Prostate gland (tissue), 2 donors: ENCODE measurements at regions not wholly inside any gene's neighbourhood (a gene's known extent, or its start where the extent isn't known, plus 50 kb on each side); places are given as distances from the start of the nearest gene placed in this dataset.

ENCODE experiments used
- DNase-seq: peaks from one replicate; pipeline ENCODE4 v3.0.0-alpha.2; 2019; ENCODE audit warnings: low spot score
- H3K27ac ChIP-seq, 2 donors: fragments of 200-600 bp; sonication (generic); 2 replicates each; pipeline ENCODE4 v1.5.1; 2017 to 2019
- H3K27me3 ChIP-seq: fragments of 200-600 bp; sonication (generic); replicated peaks from 2 replicates; pipeline ENCODE4 v1.5.1; 2019; ENCODE audit not compliant: insufficient read depth
- H3K36me3 ChIP-seq, 2 donors: fragments of 200-600 bp; sonication (generic); 1 replicate in 1 of 2; 2 replicates in 1 of 2; pipeline versions ENCODE4 v1.5.1 to v1.8.1; 2017 to 2019
- H3K4me1 ChIP-seq: fragments of 200-600 bp; sonication (generic); replicated peaks from 2 replicates; pipeline ENCODE4 v1.5.1; 2019
- H3K4me3 ChIP-seq, 2 donors: fragments of 200-600 bp; sonication (generic); 2 replicates each; pipeline ENCODE4 v1.5.1; 2017 to 2019
- H3K9me3 ChIP-seq: fragments of 200-600 bp; sonication (generic); 2 replicates; pipeline ENCODE4 v1.5.1; 2017
- POLR2A ChIP-seq: fragments of 450-650 bp; IDR thresholded peaks from one replicate; pipeline ENCODE4 v1.6.1; 2016; ENCODE audit warnings: antibody characterized with exemption, mild to moderate bottlenecking
- POLR2AphosphoS5 ChIP-seq: sonication (generic); formaldehyde crosslinking; IDR thresholded peaks from one replicate; pipeline ENCODE4 v1.6.1; 2017; ENCODE audit warnings: antibody characterized with exemption
- WGBS: methylation state at CpG from one replicate; pipeline ENCODE4 v1.1.5; 2018; 5-methylcytosine and 5-hydroxymethylcytosine counted together
- intact Hi-C: fragments of 100-400 bp; cut with DNase I; formaldehyde crosslinking; loops from one replicate; pipeline ENCODE4 v1.14.2; 2022
- TF ChIP-seq, protein P1 (sequence below), 4 experiments: fragments of 200-600 bp in 2 of 4; fragments of 450-650 bp in 2 of 4; sonication (generic) in 2 of 4; IDR thresholded peaks; 1 replicate in 3 of 4; 2 replicates in 1 of 4; pipeline ENCODE4 v1.5.1; 2016 to 2019; ENCODE audit warnings: antibody characterized with exemption in 4 of 4, mild to moderate bottlenecking in 2 of 4, moderate library complexity in 2 of 4

DNA sequence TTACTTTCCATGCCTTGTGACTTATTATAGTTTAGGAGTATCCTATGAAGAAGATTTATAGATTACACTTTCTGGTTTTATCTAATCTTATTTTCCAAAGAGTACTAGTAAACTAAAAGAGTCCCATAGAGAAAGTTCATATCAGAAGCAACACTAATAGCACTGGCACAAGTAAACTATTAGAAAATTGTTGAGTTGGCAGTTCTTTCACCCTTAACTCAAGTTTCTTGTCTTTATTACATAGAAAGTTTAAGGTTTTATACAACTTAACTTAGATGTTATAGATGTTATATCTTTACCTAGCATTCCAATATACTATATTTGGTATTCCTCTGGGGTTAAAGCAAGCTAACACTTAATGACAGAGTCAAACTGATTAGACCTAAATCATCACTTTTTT is 437.8 kb upstream of the ARRDC3 start:
- Histone ChIP-seq H3K9me3 (no peaks in the 10 kb centered on the region), H3K4me1 (no peaks in the 10 kb centered on the region), H3K36me3 (no peaks in the 10 kb centered on the region), H3K27me3 (no peaks in the 10 kb centered on the region), H3K4me3 (no peak overlapping the region), H3K27ac (no peak overlapping the region)
- no peak for DNase-seq
- TF ChIP-seq, protein P1, sequence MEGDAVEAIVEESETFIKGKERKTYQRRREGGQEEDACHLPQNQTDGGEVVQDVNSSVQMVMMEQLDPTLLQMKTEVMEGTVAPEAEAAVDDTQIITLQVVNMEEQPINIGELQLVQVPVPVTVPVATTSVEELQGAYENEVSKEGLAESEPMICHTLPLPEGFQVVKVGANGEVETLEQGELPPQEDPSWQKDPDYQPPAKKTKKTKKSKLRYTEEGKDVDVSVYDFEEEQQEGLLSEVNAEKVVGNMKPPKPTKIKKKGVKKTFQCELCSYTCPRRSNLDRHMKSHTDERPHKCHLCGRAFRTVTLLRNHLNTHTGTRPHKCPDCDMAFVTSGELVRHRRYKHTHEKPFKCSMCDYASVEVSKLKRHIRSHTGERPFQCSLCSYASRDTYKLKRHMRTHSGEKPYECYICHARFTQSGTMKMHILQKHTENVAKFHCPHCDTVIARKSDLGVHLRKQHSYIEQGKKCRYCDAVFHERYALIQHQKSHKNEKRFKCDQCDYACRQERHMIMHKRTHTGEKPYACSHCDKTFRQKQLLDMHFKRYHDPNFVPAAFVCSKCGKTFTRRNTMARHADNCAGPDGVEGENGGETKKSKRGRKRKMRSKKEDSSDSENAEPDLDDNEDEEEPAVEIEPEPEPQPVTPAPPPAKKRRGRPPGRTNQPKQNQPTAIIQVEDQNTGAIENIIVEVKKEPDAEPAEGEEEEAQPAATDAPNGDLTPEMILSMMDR (IDR thresholded peaks at IDR 0.05), result no peak
- TF ChIP-seq POLR2AphosphoS5 (no peak), POLR2A (no peak)
- intact Hi-C loops, result no loop called here

DNA sequence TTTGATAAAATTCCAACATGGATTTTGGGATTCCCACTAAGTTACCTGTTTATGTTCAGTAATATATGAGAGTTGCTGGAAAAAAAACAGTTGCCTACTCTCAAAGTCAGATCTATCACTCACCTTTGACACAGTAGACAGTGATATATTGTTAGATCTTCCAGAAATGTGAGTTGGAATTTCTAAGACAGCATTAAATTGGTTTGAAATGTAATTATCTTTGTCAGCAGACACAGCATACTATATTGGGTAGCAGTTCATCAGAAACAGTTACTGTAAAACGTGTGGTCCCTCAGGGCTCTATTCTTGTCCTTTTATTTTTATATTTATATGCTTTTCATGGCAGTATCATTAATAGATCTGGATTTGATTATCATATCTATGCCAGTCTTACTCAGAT is 433.6 kb upstream of the ARRDC3 start:
- 25% methylated on average over 1 of the region's 1 CpG for WGBS
- Histone ChIP-seq H3K4me3 (no peak overlapping the region), H3K9me3 (no peaks in the 10 kb centered on the region), H3K36me3 (no peaks in the 10 kb centered on the region), H3K27ac (no peak overlapping the region), H3K4me1 (no peaks in the 10 kb centered on the region), H3K27me3 (no peaks in the 10 kb centered on the region)
- TF ChIP-seq POLR2A (no peak), POLR2AphosphoS5 (no peak)
- TF ChIP-seq, protein P1 (IDR thresholded peaks at IDR 0.05), result no peak
- DNase-seq, result no peak
- intact Hi-C loops, result no loop called here

DNA sequence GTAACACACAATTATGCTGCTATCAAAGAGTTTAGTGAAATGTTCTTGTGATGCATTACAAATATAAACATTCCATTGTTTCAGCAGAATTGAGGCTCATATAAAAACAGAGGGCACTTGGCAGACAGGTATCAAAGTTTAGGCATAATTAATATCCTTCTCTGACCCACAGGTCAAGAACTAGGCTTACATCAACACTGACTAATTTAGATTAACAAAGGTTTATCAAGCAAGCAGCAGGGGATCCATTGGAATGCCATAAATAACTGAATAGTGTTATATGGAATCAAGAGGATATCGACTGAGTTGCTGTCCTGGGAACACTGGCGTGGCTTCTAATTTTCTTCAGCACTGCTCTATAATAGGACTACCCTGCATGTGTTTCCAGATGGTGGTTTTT is 414.5 kb upstream of the ARRDC3 start:
- intact Hi-C loops, result no loop called here
- no peak overlapping the region for H3K4me3 ChIP-seq
- H3K27me3 ChIP-seq, result no peaks in the 10 kb centered on the region
- no peak for DNase-seq
- no peak overlapping the region for H3K27ac ChIP-seq
- H3K9me3 ChIP-seq, result no peaks in the 10 kb centered on the region
- TF ChIP-seq, protein P1 (IDR thresholded peaks at IDR 0.05), result no peak
- no peak for TF ChIP-seq POLR2A
- no peak for TF ChIP-seq POLR2AphosphoS5
- no peaks in the 10 kb centered on the region for H3K4me1 ChIP-seq
- WGBS, result 79% methylated on average over 2 of the region's 2 CpGs
- no peaks in the 10 kb centered on the region for H3K36me3 ChIP-seq

DNA sequence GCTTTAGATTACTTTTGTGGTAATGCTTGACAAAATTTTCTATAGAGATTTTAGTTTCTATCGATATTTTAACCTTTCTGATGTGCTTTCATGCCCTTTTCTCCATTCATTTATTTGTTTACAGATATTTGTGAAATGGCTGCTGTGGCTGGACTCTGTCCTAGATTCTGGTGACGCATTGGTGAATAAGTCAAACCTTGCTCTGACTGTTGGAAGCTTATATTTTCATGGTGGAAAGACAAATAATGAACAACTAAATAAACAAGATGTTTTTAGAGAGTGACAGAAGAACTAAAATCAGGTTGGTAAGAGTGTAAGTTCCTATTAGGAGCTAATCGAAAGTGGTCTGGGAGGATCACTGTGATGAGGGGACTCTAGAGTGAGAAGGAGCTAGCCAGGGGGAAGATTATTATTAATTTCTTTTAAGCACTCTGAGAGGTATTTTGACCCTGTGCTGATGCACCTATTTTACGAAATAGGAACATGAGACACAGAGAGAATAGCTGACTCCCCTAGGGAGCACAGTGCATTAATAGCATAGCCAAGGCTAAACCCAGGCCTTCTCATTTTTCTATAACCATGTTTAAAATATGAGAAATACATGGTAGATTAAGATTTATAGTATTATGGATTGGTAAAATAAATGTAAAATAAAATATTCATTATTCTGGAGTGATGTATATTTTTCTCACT is 411.9 kb upstream of the ARRDC3 start:
- no peaks in the 10 kb centered on the region for H3K27me3 ChIP-seq
- H3K9me3 ChIP-seq, result no peaks in the 10 kb centered on the region
- TF ChIP-seq POLR2AphosphoS5, result no peak
- TF ChIP-seq, protein P1 (IDR thresholded peaks at IDR 0.05), result no peak
- TF ChIP-seq POLR2A, result no peak
- intact Hi-C loops, result no loop called here
- DNase-seq, result no peak
- 86% methylated on average over 4 of the region's 4 CpGs for WGBS
- no peak overlapping the region for H3K4me3 ChIP-seq
- no peak overlapping the region for H3K27ac ChIP-seq
- H3K36me3 ChIP-seq, result no peaks in the 10 kb centered on the region
- H3K4me1 ChIP-seq, result no peaks in the 10 kb centered on the region

DNA sequence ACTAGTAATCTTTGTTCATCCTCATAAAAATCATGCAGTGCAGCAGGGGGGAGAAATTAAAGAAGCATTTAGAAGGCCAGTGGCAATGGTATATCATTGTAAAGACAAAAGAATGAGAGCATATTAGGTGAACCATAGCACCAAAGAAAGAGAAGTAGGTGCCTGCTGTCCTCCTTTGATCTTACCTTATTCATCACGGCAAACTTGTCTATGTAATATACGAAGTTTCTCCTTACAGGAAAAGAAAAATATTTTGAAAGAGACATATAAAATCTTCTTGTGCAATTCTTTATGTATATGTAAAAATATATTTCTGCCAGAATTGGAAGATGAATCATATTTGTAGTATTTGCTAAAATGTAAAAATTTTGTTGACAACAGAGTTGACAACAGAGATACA is 411.3 kb upstream of the ARRDC3 start:
- DNase-seq, result no peak
- intact Hi-C loops, result no loop called here

More for the DNA sequence above, 411.3 kb upstream of the ARRDC3 start:
- no peaks in the 10 kb centered on the region for H3K27me3 ChIP-seq
- WGBS, result 53% methylated on average over 2 of the region's 2 CpGs
- no peaks in the 10 kb centered on the region for H3K4me1 ChIP-seq
- no peaks in the 10 kb centered on the region for H3K9me3 ChIP-seq
- no peak overlapping the region for H3K4me3 ChIP-seq
- TF ChIP-seq POLR2A (no peak), POLR2AphosphoS5 (no peak)
- TF ChIP-seq, protein P1 (IDR thresholded peaks at IDR 0.05), result no peak
- H3K27ac ChIP-seq, result no peak overlapping the region
- no peaks in the 10 kb centered on the region for H3K36me3 ChIP-seq
